ENCODE measurements at regions not wholly inside any gene's neighbourhood (a gene's known extent, or its start where the extent isn't known, plus 50 kb on each side); places are given as distances from the start of the nearest gene placed in this dataset.

- DNase-seq (ENCODE audit: low read depth in 1 of 2, low spot score in 1 of 2) (no peak), ATAC-seq (no peak), FAIRE-seq (no peak)
- WGBS (ENCODE audit: missing lambda C conversion rate), result 28% methylated on average over 4 of the region's 4 CpGs
- H3K27ac ChIP-seq, result no peak overlapping the region
- ChIA-PET POLR2A (no interaction called here), CTCF (no interaction called here)
- H3K4me2 ChIP-seq, result no peak overlapping the region
- TF ChIP-seq NFE2L2 (conservative IDR thresholded peaks at IDR 0.05; ENCODE audit: low read length), result no peak
- no peak for TF ChIP-seq ELK1 (IDR thresholded peaks at IDR 0.05; ENCODE audit: low read depth, low read length)
- no peak for TF ChIP-seq FOSL2 (IDR thresholded peaks at IDR 0.05)
- no peak for TF ChIP-seq FOSL2 (CRISPR knock-in tag; IDR thresholded peaks at IDR 0.05)
- no peak for TF ChIP-seq CEBPB (IDR thresholded peaks at IDR 0.05)
- no peak for TF ChIP-seq HES2 (IDR thresholded peaks at IDR 0.05)
- no peak for TF ChIP-seq HOXA7 (CRISPR knock-in tag; IDR thresholded peaks at IDR 0.05)
- H3K4me1 ChIP-seq, result no peaks in the 10 kb centered on the region
- H3K9me3 ChIP-seq, result no peaks in the 10 kb centered on the region
- no peak overlapping the region for H3K4me3 ChIP-seq
These were observed 189.5 kb upstream of the MIR17HG start for GRCh38 chr13:91158017-91158395.

- ATAC-seq (no peak), FAIRE-seq (no peak), DNase-seq (ENCODE audit: low read depth in 1 of 2, low spot score in 1 of 2) (no peak)
- H3K4me1 ChIP-seq, result no peaks in the 10 kb centered on the region
- no peak overlapping the region for H3K4me3 ChIP-seq
- no peak overlapping the region for H3K27ac ChIP-seq
- POLR2A ChIA-PET, result no interaction called here
- no peak for TF ChIP-seq JUNB (IDR thresholded peaks at IDR 0.05)
- TF ChIP-seq FOSL2 (IDR thresholded peaks at IDR 0.05), result no peak
- no peak for TF ChIP-seq FOSL2 (CRISPR knock-in tag; IDR thresholded peaks at IDR 0.05)
- no peak for TF ChIP-seq BHLHE40 (IDR thresholded peaks at IDR 0.05; ENCODE audit: low read depth, low read length)
- TF ChIP-seq ZFP36 (IDR thresholded peaks at IDR 0.05; ENCODE audit: borderline replicate concordance, partially characterized antibody), result no peak
- TF ChIP-seq FOXS1 (CRISPR knock-in tag; IDR thresholded peaks at IDR 0.05), result no peak
- TF ChIP-seq GATA3 (IDR thresholded peaks at IDR 0.05; ENCODE audit: borderline replicate concordance), result no peak
- no peak overlapping the region for H3K4me2 ChIP-seq
- CTCF ChIA-PET, result no interaction called here
- H3K9me3 ChIP-seq, result no peaks in the 10 kb centered on the region
- WGBS (ENCODE audit: missing lambda C conversion rate), result 43% methylated on average over 3 of the region's 3 CpGs
These were observed 185.3 kb upstream of the MIR17HG start for GRCh38 chr13:91162180-91162579.

GRCh38 chr13:91162589-91162988 is 184.9 kb upstream of the MIR17HG start:
- H3K27ac ChIP-seq, result no peak overlapping the region
- ATAC-seq (no peak), FAIRE-seq (no peak), DNase-seq (ENCODE audit: low read depth in 1 of 2, low spot score in 1 of 2) (no peak)
- no peak overlapping the region for H3K4me3 ChIP-seq
- ChIA-PET POLR2A (no interaction called here), CTCF (no interaction called here)
- no peak overlapping the region for H3K4me2 ChIP-seq
- TF ChIP-seq PHF8 (IDR thresholded peaks at IDR 0.05; ENCODE audit: borderline replicate concordance, low read depth) (no peak), HOXB5 (CRISPR knock-in tag; IDR thresholded peaks at IDR 0.05) (no peak), MAZ (IDR thresholded peaks at IDR 0.05; ENCODE audit: borderline replicate concordance, low read depth, low read length) (no peak)
- WGBS (ENCODE audit: missing lambda C conversion rate), result 74% methylated on average over 1 of the region's 1 CpG
- H3K9me3 ChIP-seq, result no peaks in the 10 kb centered on the region
- H3K4me1 ChIP-seq, result no peaks in the 10 kb centered on the region

- H3K9me3 ChIP-seq, result no peaks in the 10 kb centered on the region
- no peak for TF ChIP-seq FOSL2 (IDR thresholded peaks at IDR 0.05)
- TF ChIP-seq FOSL2 (CRISPR knock-in tag; IDR thresholded peaks at IDR 0.05), result no peak
- no peak for TF ChIP-seq ZSCAN20 (CRISPR knock-in tag; IDR thresholded peaks at IDR 0.05)
- no peak for TF ChIP-seq KDM5A (IDR thresholded peaks at IDR 0.05)
- no peak for TF ChIP-seq TP53 (CRISPR knock-in tag; IDR thresholded peaks at IDR 0.05)
- no peak for TF ChIP-seq EP300 (IDR thresholded peaks at IDR 0.05)
- no peak for TF ChIP-seq RARB (CRISPR knock-in tag; IDR thresholded peaks at IDR 0.05)
- TF ChIP-seq HOXB13 (CRISPR knock-in tag; IDR thresholded peaks at IDR 0.05; ENCODE audit: low read depth), result no peak
- TF ChIP-seq FOSB (CRISPR knock-in tag; IDR thresholded peaks at IDR 0.05), result no peak
- no peak for TF ChIP-seq RCOR1 (IDR thresholded peaks at IDR 0.05; ENCODE audit: low read depth, low read length)
- no peak for TF ChIP-seq CBX2 (IDR thresholded peaks at IDR 0.05; ENCODE audit: borderline replicate concordance, low read depth)
- H3K27ac ChIP-seq, result no peak overlapping the region
- no peak for FAIRE-seq
- no peak overlapping the region for H3K4me3 ChIP-seq
- ChIA-PET POLR2A (no interaction called here), CTCF (no interaction called here)
- DNase-seq (ENCODE audit: low read depth in 1 of 2, low spot score in 1 of 2), result no peak
- no peak for ATAC-seq
- WGBS (ENCODE audit: missing lambda C conversion rate), result 66% methylated on average over 3 of the region's 3 CpGs
- H3K4me1 ChIP-seq, result no peaks in the 10 kb centered on the region
- no peak overlapping the region for H3K4me2 ChIP-seq
These were observed 181.7 kb upstream of the MIR17HG start for GRCh38 chr13:91165758-91166157.
